Endothelial cell of umbilical vein (primary cell): ENCODE measurements at regions not wholly inside any gene's neighbourhood (a gene's known extent, or its start where the extent isn't known, plus 50 kb on each side); places are given as distances from the start of the nearest gene placed in this dataset.

ENCODE experiments used
- BruUV-seq: library from RNA; stranded (reverse); fragments of 400-500 nt; replicated peaks from 2 replicates; lab custom pipeline; 2021; lab: Mats Ljungman, UMichigan
- CTCF ChIA-PET: fragments of 300-600, 350-600 bp; sonication (Branson Sonifier 250); formaldehyde crosslinking; loops from one replicate; lab custom pipeline; 2021; ENCODE audit warnings: antibody characterized with exemption, inconsistent platforms; lab: Charles Lee
- POLR2A ChIA-PET: fragments of 300-600, 350-600 bp; sonication (Branson Sonifier 250); formaldehyde crosslinking; loops from one replicate; lab custom pipeline; 2021; ENCODE audit warnings: antibody characterized with exemption, inconsistent platforms; lab: Charles Lee
- DNase-seq: peaks from one replicate; pipeline ENCODE4 v3.0.0-alpha.2; 2011; ENCODE audit warnings: low read depth, low spot score
- FAIRE-seq: peaks from 2 replicates; lab custom pipeline; 2011; peaks lifted over from hg19 to GRCh38; lab: Jason Lieb, UNC
- H2AFZ ChIP-seq: 2 replicates; pipeline ENCODE4 v1.6.0; 2012; ENCODE audit warnings: low read depth, low read length, control low read depth, inconsistent platforms
- H3K27ac ChIP-seq: 2 replicates; pipeline ENCODE4 v1.5.1; 2011; ENCODE audit warnings: low read depth, mild to moderate bottlenecking, control low read depth, low read length, moderate library complexity; ENCODE audit not compliant: insufficient read depth
- H3K27me3 ChIP-seq, 2 experiments: 2 replicates each; pipeline versions ENCODE4 v1.6.0 to v1.6.1; 2011; ENCODE audit warnings: low read length in 2 of 2, mixed read lengths in 1 of 2; ENCODE audit not compliant: control insufficient read depth in 2 of 2, insufficient read depth in 2 of 2
- H3K36me3 ChIP-seq, 2 experiments: 2 replicates in 1 of 2; 3 replicates in 1 of 2; pipeline ENCODE4 v1.5.1; 2011; ENCODE audit warnings: low read length in 2 of 2, mild to moderate bottlenecking in 1 of 2, moderate library complexity in 1 of 2; ENCODE audit not compliant: control insufficient read depth in 2 of 2, insufficient read depth in 2 of 2; ENCODE audit errors: extremely low read depth in 1 of 2
- H3K4me1 ChIP-seq: 3 replicates; pipeline ENCODE4 v1.5.1; 2011; ENCODE audit warnings: mild to moderate bottlenecking, low read length; ENCODE audit not compliant: control insufficient read depth, insufficient read depth; ENCODE audit errors: extremely low read depth
- H3K4me2 ChIP-seq: 2 replicates; pipeline ENCODE4 v1.6.1; 2011; ENCODE audit warnings: low read length, control low read depth, mixed read lengths; ENCODE audit not compliant: insufficient read depth
- H3K4me3 ChIP-seq, 3 experiments: fragments of 200-600 bp in 1 of 3; sonication (generic), shearing (Covaris generic) in 1 of 3; replicated peaks in 1 of 3; 2 replicates each; pipeline ENCODE4 v1.5.1; 2011 to 2016; ENCODE audit warnings: control low read depth in 3 of 3, low read length in 3 of 3, mild to moderate bottlenecking in 2 of 3, inconsistent platforms in 1 of 3, low read depth in 1 of 3, moderate library complexity in 1 of 3; ENCODE audit not compliant: insufficient read depth in 1 of 3
- H3K79me2 ChIP-seq: 2 replicates; pipeline ENCODE4 v1.6.0; 2012; ENCODE audit warnings: low read length, inconsistent platforms; ENCODE audit not compliant: control insufficient read depth, insufficient read depth
- H3K9ac ChIP-seq: replicated peaks from 2 replicates; pipeline ENCODE3; 2011; ENCODE audit warnings: low read length, control low read depth; ENCODE audit not compliant: insufficient read depth; ENCODE audit errors: extremely low read depth
- H3K9me1 ChIP-seq: replicated peaks from 3 replicates; pipeline ENCODE4 v1.6.0; 2011; ENCODE audit warnings: mild to moderate bottlenecking, low read length; ENCODE audit not compliant: control insufficient read depth, insufficient read depth; ENCODE audit errors: extremely low read depth
- H3K9me3 ChIP-seq: replicated peaks from 2 replicates; pipeline ENCODE4 v1.5.1; 2012; ENCODE audit warnings: low read length, inconsistent platforms; ENCODE audit not compliant: control insufficient read depth, insufficient read depth
- H4K20me1 ChIP-seq: replicated peaks from 2 replicates; pipeline ENCODE3; 2011; ENCODE audit warnings: mild to moderate bottlenecking, low read length; ENCODE audit not compliant: control insufficient read depth, insufficient read depth; ENCODE audit errors: extremely low read depth
- CTCF ChIP-seq, 2 donors: IDR thresholded peaks; 1 replicate in 1 of 2; 2 replicates in 1 of 2; pipeline ENCODE4 v1.5.1; 2011; ENCODE audit warnings: low read length in 2 of 2, mild to moderate bottlenecking in 2 of 2, moderate library complexity in 2 of 2, control low read depth in 1 of 2, inconsistent platforms in 1 of 2, low read depth in 1 of 2; ENCODE audit not compliant: insufficient read depth in 1 of 2; ENCODE audit errors: extremely low read depth in 1 of 2
- EZH2 ChIP-seq: IDR thresholded peaks from 2 replicates; pipeline ENCODE4 v1.6.1; 2012; ENCODE audit warnings: borderline replicate concordance, low read depth, mild to moderate bottlenecking, moderate library complexity, low read length, inconsistent platforms; ENCODE audit not compliant: severe bottlenecking
- FOS ChIP-seq: IDR thresholded peaks from 2 replicates; pipeline ENCODE4 v1.6.1; 2011; ENCODE audit warnings: mild to moderate bottlenecking, low read length, moderate library complexity, borderline replicate concordance; ENCODE audit not compliant: insufficient read depth
- GATA2 ChIP-seq: IDR thresholded peaks from 2 replicates; pipeline ENCODE4 v1.7.0; 2011; ENCODE audit warnings: low read depth, mild to moderate bottlenecking, moderate library complexity, mixed read lengths, low read length; ENCODE audit not compliant: insufficient read length, insufficient read depth
- JUN ChIP-seq: IDR thresholded peaks from 2 replicates; pipeline ENCODE4 v1.6.1; 2011; ENCODE audit warnings: borderline replicate concordance, low read depth; ENCODE audit not compliant: insufficient read length, insufficient read depth
- MAX ChIP-seq: IDR thresholded peaks from 2 replicates; pipeline ENCODE4 v1.6.1; 2011; ENCODE audit not compliant: insufficient read depth, insufficient read length
- MYC ChIP-seq: IDR thresholded peaks from one replicate; pipeline ENCODE4 v1.6.1; 2011; ENCODE audit warnings: mild to moderate bottlenecking, low read depth, low read length
- POLR2A ChIP-seq: IDR thresholded peaks from 2 replicates; pipeline ENCODE4 v1.6.1; 2012; ENCODE audit warnings: low read depth, mild to moderate bottlenecking, control low read depth, low read length
- POLR2AphosphoS5 ChIP-seq: IDR thresholded peaks from 2 replicates; pipeline ENCODE4 v1.6.1; 2012; ENCODE audit warnings: low read depth, mild to moderate bottlenecking, control low read depth, low read length, moderate library complexity; ENCODE audit not compliant: insufficient read depth
- dilution Hi-C: fragments of 300-500 bp; cut with MboI; formaldehyde crosslinking; loops from one replicate; pipeline ENCODE4 v1.15.0; 2019; ENCODE audit warnings: low sequenced_read_pairs; ENCODE audit not compliant: extremely low pct_ligation_motif_present
- intact Hi-C: fragments of 100-400 bp; cut with micrococcal nuclease; formaldehyde crosslinking; loops from one replicate; pipeline ENCODE4 v1.10.0; 2022

- H3K27me3 ChIP-seq = no peaks in the 10 kb centered on the region
- no peaks in the 10 kb centered on the region for H3K4me1 ChIP-seq
- H3K4me2 ChIP-seq = no peak overlapping the region
- no peaks in the 10 kb centered on the region for H4K20me1 ChIP-seq
- dilution Hi-C loops (no loop called here), intact Hi-C loops (no loop called here)
- H3K9me3 ChIP-seq = no peaks in the 10 kb centered on the region
- no peak overlapping the region for H3K27ac ChIP-seq
- TF ChIP-seq POLR2A = no peak
- TF ChIP-seq EZH2 = no peak
- TF ChIP-seq MAX = no peak
- no peak for TF ChIP-seq FOS
- no peak for TF ChIP-seq CTCF (IDR thresholded peaks at IDR 0.05; ENCODE audit: extremely low read depth in 1 of 2, insufficient read depth in 1 of 2, low read depth in 1 of 2, low read length in 2 of 2)
- no peak for TF ChIP-seq GATA2
- TF ChIP-seq JUN = no peak
- TF ChIP-seq POLR2AphosphoS5 = no peak
- TF ChIP-seq MYC = no peak
- H2AFZ ChIP-seq = no peak overlapping the region
- ChIA-PET CTCF (interaction anchor here (0.8 to 1.1 kb wide), 2 partner anchors 16 to 22 kb away, joined by 3 read pairs; no protein-coding TSS in a partner anchor), POLR2A (no interaction called here)
- no peak overlapping the region for H3K9ac ChIP-seq
- FAIRE-seq (no peak), DNase-seq (no peak)
- no peaks in the 10 kb centered on the region for H3K9me1 ChIP-seq
- no peaks in the 10 kb centered on the region for H3K36me3 ChIP-seq
- no peaks in the 10 kb centered on the region for H3K79me2 ChIP-seq
- H3K4me3 ChIP-seq = no peak overlapping the region
- no TSS peak for BruUV-seq
These were observed 730.9 kb upstream of the RGMB start for GRCh38 chr5:98042521-98042920.
